H9 (cell line): ENCODE measurements at regions not wholly inside any gene's neighbourhood (a gene's known extent, or its start where the extent isn't known, plus 50 kb on each side); places are given as distances from the start of the nearest gene placed in this dataset.

Experiments used
- DNase-seq: peaks from one replicate; pipeline ENCODE4 v3.0.0-alpha.2; 2017
- H2AFZ ChIP-seq: one replicate; pipeline ENCODE4 v1.6.1; 2013; ENCODE audit warnings: mild to moderate bottlenecking, low read length, control low read depth, moderate library complexity
- H2AK5ac ChIP-seq: 2 replicates; pipeline ENCODE4 v1.6.1; 2013; ENCODE audit warnings: low read length, control low read depth, mixed read lengths; ENCODE audit not compliant: insufficient read length
- H2BK120ac ChIP-seq: one replicate; pipeline ENCODE4 v1.6.1; 2013; ENCODE audit warnings: low read depth, mild to moderate bottlenecking, low read length, control low read depth, inconsistent platforms; ENCODE audit not compliant: poor library complexity, severe bottlenecking
- H2BK12ac ChIP-seq: 2 replicates; pipeline ENCODE4 v1.6.1; 2013; ENCODE audit warnings: low read length, control low read depth, mixed read lengths, low read depth; ENCODE audit not compliant: insufficient read length
- H2BK15ac ChIP-seq: 2 replicates; pipeline ENCODE4 v1.6.1; 2013; ENCODE audit warnings: low read depth, low read length, control low read depth
- H2BK20ac ChIP-seq: one replicate; pipeline ENCODE4 v1.6.1; 2013; ENCODE audit warnings: low read depth, mild to moderate bottlenecking, low read length, control low read depth, inconsistent platforms; ENCODE audit not compliant: poor library complexity, severe bottlenecking
- H2BK5ac ChIP-seq: 2 replicates; pipeline ENCODE4 v1.6.1; 2013; ENCODE audit warnings: low read length, control low read depth, mixed read lengths; ENCODE audit not compliant: insufficient read length
- H3K14ac ChIP-seq: 2 replicates; pipeline ENCODE4 v1.6.1; 2013; ENCODE audit warnings: low read length, control low read depth; ENCODE audit not compliant: insufficient read depth
- H3K18ac ChIP-seq: 2 replicates; pipeline ENCODE4 v1.6.1; 2013; ENCODE audit warnings: low read depth, mild to moderate bottlenecking, mixed read lengths, low read length, control low read depth; ENCODE audit not compliant: insufficient read length
- H3K23ac ChIP-seq: 2 replicates; pipeline ENCODE4 v1.6.1; 2013; ENCODE audit warnings: low read length, control low read depth, mixed read lengths, low read depth; ENCODE audit not compliant: insufficient read length
- H3K23me2 ChIP-seq: 2 replicates; pipeline ENCODE4 v1.6.1; 2013; ENCODE audit warnings: low read depth, mild to moderate bottlenecking, mixed read lengths, low read length, control low read depth; ENCODE audit not compliant: insufficient read length, poor library complexity, severe bottlenecking
- H3K27ac ChIP-seq: 2 replicates; pipeline ENCODE4 v1.5.1; 2013; ENCODE audit warnings: low read length, control low read depth, mixed read lengths, low read depth; ENCODE audit not compliant: insufficient read length
- H3K27me3 ChIP-seq: 2 replicates; pipeline ENCODE4 v1.6.1; 2013; ENCODE audit warnings: low read length, control low read depth, inconsistent platforms; ENCODE audit not compliant: insufficient read depth
- H3K4ac ChIP-seq: 2 replicates; pipeline ENCODE4 v1.6.1; 2013; ENCODE audit warnings: low read depth, mild to moderate bottlenecking, control low read depth, inconsistent platforms, low read length, moderate library complexity
- H3K4me1 ChIP-seq: 2 replicates; pipeline ENCODE4 v1.6.1; 2013; ENCODE audit warnings: low read length, control low read depth, inconsistent platforms; ENCODE audit not compliant: insufficient read depth
- H3K4me2 ChIP-seq: 2 replicates; pipeline ENCODE4 v1.6.1; 2013; ENCODE audit warnings: low read length, control low read depth, mixed read lengths; ENCODE audit not compliant: insufficient read length, insufficient read depth
- H3K56ac ChIP-seq: 2 replicates; pipeline ENCODE4 v1.6.1; 2013; ENCODE audit warnings: low read depth, mild to moderate bottlenecking, mixed read lengths, low read length, control low read depth; ENCODE audit not compliant: insufficient read length
- H3K79me1 ChIP-seq: 2 replicates; pipeline ENCODE4 v1.6.1; 2013; ENCODE audit warnings: low read depth, mild to moderate bottlenecking, moderate library complexity, low read length, control low read depth, inconsistent platforms; ENCODE audit not compliant: insufficient read depth, poor library complexity, severe bottlenecking
- H3K79me2 ChIP-seq: 2 replicates; pipeline ENCODE4 v1.6.1; 2013; ENCODE audit warnings: low read length, control low read depth, inconsistent platforms; ENCODE audit not compliant: insufficient read depth
- H3K9ac ChIP-seq: 2 replicates; pipeline ENCODE4 v1.6.1; 2013; ENCODE audit warnings: low read length, control low read depth, mixed read lengths; ENCODE audit not compliant: insufficient read length; ENCODE audit errors: extremely low read depth
- H3K9me3 ChIP-seq: one replicate; pipeline ENCODE4 v1.6.1; 2013; ENCODE audit warnings: low read depth, low read length, inconsistent platforms; ENCODE audit not compliant: control insufficient read depth
- H3T11ph ChIP-seq: one replicate; pipeline ENCODE4 v1.6.1; 2013; ENCODE audit warnings: mild to moderate bottlenecking, low read length, control low read depth, inconsistent platforms
- H4K20me1 ChIP-seq: one replicate; pipeline ENCODE4 v1.6.1; 2013; ENCODE audit not compliant: control insufficient read depth, insufficient read length, insufficient read depth
- H4K5ac ChIP-seq: 2 replicates; pipeline ENCODE4 v1.6.1; 2013; ENCODE audit warnings: low read depth, mild to moderate bottlenecking, mixed read lengths, low read length, control low read depth; ENCODE audit not compliant: insufficient read length
- H4K8ac ChIP-seq: replicated peaks from 2 replicates; pipeline ENCODE4 v1.6.1; 2013; ENCODE audit warnings: low read length, control low read depth, mixed read lengths, low read depth; ENCODE audit not compliant: insufficient read length
- H4K91ac ChIP-seq: 2 replicates; pipeline ENCODE4 v1.6.1; 2013; ENCODE audit warnings: low read depth, mild to moderate bottlenecking, moderate library complexity, mixed read lengths, low read length, control low read depth; ENCODE audit not compliant: insufficient read length
- H3K27ac Mint-ChIP-seq, 3 experiments: 2 replicates in 2 of 3; 3 replicates in 1 of 3; pipeline ENCODE4 v1.8.0; 2020 to 2021; ENCODE audit warnings: mixed read lengths in 3 of 3, mild to moderate bottlenecking in 1 of 3, moderate library complexity in 1 of 3
- H3K27me3 Mint-ChIP-seq: 2 replicates; pipeline ENCODE4 v1.8.0; 2021; ENCODE audit warnings: low read depth, mild to moderate bottlenecking, moderate library complexity, mixed read lengths
- H3K36me3 Mint-ChIP-seq, 3 experiments: 2 replicates in 2 of 3; 3 replicates in 1 of 3; pipeline ENCODE4 v1.8.0; 2020 to 2021; ENCODE audit warnings: low read depth in 3 of 3, mixed read lengths in 3 of 3; ENCODE audit not compliant: insufficient read depth in 1 of 3
- H3K4me1 Mint-ChIP-seq, 2 experiments: 2 replicates each; pipeline ENCODE4 v1.8.0; 2020; ENCODE audit warnings: mixed read lengths in 2 of 2
- H3K4me3 Mint-ChIP-seq, 2 experiments: 2 replicates in 1 of 2; 3 replicates in 1 of 2; pipeline ENCODE4 v1.8.0; 2020 to 2021; ENCODE audit warnings: mild to moderate bottlenecking in 2 of 2, mixed read lengths in 2 of 2, moderate library complexity in 1 of 2
- H3K9me3 Mint-ChIP-seq, 2 experiments: 2 replicates in 1 of 2; 3 replicates in 1 of 2; pipeline ENCODE4 v1.8.0; 2020; ENCODE audit warnings: mild to moderate bottlenecking in 2 of 2, mixed read lengths in 2 of 2, moderate library complexity in 1 of 2
- WGBS: extraction: QIAGEN DNeasy Blood & Tissue Kit; methylation state at CpG from one replicate; pipeline ENCODE4 v1.1.7; 2013; ENCODE audit warnings: missing lambda C conversion rate, low lambda C conversion rate, mixed read lengths; ENCODE audit not compliant: insufficient read length; ENCODE audit errors: extremely low coverage; 5-methylcytosine and 5-hydroxymethylcytosine counted together
- TF ChIP-seq, protein P1 (sequence below): fragments of 200-600 bp; sonication (generic); conservative IDR thresholded peaks from 3 replicates; pipeline ENCODE4 v1.8.0; 2021; ENCODE audit warnings: antibody characterized with exemption, mild to moderate bottlenecking

DNA sequence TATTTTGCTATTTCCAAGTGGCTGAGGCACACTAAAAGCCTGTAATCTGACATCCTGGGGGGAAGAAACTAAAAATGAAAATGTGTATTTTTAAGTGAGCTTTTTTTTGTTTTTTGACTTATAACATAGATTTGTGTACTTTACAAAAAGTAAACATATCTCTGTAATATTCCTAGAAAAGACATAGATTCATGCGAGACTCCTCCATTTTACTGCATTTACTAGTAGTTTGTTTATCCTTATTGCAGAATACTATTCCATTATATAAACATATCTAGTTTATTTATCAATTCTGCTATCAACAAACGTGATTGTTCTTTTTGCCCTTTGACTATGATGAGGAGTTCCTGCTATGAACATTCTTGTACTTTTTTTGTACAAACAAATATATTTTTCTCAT is 67.8 kb upstream of the PLSCR5 start:
- Mint-ChIP-seq H3K4me1 (peaks cover 10 to 11% of the 10 kb centered on the region in 2 experiments), H3K36me3 (no peaks in the 10 kb centered on the region), H3K27ac (no peak overlapping the region), H3K27me3 (no peaks in the 10 kb centered on the region), H3K4me3 (no peak overlapping the region), H3K9me3 (no peaks in the 10 kb centered on the region)
- no peak overlapping the region for H3T11ph ChIP-seq
- H2AFZ ChIP-seq = no peak overlapping the region
- H3K4me2 ChIP-seq = no peak overlapping the region
- H2BK120ac ChIP-seq = no peak overlapping the region
- H3K27me3 ChIP-seq = no peaks in the 10 kb centered on the region
- no peak overlapping the region for H3K18ac ChIP-seq
- no peak overlapping the region for H2AK5ac ChIP-seq
- no peaks in the 10 kb centered on the region for H3K9me3 ChIP-seq
- no peak overlapping the region for H3K9ac ChIP-seq
- H3K23me2 ChIP-seq = no peaks in the 10 kb centered on the region
- no peak overlapping the region for H2BK5ac ChIP-seq
- WGBS = no CpG with 5 or more reads among the region's 2 CpGs
- no peak overlapping the region for H4K5ac ChIP-seq
- no peak overlapping the region for H2BK15ac ChIP-seq
- no peaks in the 10 kb centered on the region for H4K20me1 ChIP-seq
- H2BK20ac ChIP-seq = no peak overlapping the region
- TF ChIP-seq, protein P1, sequence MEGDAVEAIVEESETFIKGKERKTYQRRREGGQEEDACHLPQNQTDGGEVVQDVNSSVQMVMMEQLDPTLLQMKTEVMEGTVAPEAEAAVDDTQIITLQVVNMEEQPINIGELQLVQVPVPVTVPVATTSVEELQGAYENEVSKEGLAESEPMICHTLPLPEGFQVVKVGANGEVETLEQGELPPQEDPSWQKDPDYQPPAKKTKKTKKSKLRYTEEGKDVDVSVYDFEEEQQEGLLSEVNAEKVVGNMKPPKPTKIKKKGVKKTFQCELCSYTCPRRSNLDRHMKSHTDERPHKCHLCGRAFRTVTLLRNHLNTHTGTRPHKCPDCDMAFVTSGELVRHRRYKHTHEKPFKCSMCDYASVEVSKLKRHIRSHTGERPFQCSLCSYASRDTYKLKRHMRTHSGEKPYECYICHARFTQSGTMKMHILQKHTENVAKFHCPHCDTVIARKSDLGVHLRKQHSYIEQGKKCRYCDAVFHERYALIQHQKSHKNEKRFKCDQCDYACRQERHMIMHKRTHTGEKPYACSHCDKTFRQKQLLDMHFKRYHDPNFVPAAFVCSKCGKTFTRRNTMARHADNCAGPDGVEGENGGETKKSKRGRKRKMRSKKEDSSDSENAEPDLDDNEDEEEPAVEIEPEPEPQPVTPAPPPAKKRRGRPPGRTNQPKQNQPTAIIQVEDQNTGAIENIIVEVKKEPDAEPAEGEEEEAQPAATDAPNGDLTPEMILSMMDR = no peak
- no peak overlapping the region for H3K56ac ChIP-seq
- H4K8ac ChIP-seq = no peak overlapping the region
- no peaks in the 10 kb centered on the region for H3K4me1 ChIP-seq
- no peak for DNase-seq
- no peak overlapping the region for H3K14ac ChIP-seq
- no peaks in the 10 kb centered on the region for H3K79me1 ChIP-seq
- no peak overlapping the region for H3K27ac ChIP-seq
- H2BK12ac ChIP-seq = no peak overlapping the region
- H4K91ac ChIP-seq = no peak overlapping the region
- no peak overlapping the region for H3K23ac ChIP-seq
- H3K4ac ChIP-seq = no peak overlapping the region
- H3K79me2 ChIP-seq = no peaks in the 10 kb centered on the region
